Uterus (tissue), 3 donors: ENCODE measurements at regions not wholly inside any gene's neighbourhood (a gene's known extent, or its start where the extent isn't known, plus 50 kb on each side); places are given as distances from the start of the nearest gene placed in this dataset.

Experiments used
- DNase-seq, 2 donors: peaks; one replicate each; pipeline ENCODE4 v3.0.0-alpha.2; 2019 to 2020
- H3K27ac ChIP-seq, 2 donors: fragments of 200-600 bp; sonication (generic); 1 replicate in 1 of 2; 2 replicates in 1 of 2; pipeline ENCODE4 v1.5.1; 2016 to 2018
- H3K27me3 ChIP-seq, 2 donors: fragments of 200-600 bp; sonication (generic); one replicate each; pipeline ENCODE4 v1.5.1; 2018 to 2019; ENCODE audit warnings: control low read depth in 1 of 2
- H3K36me3 ChIP-seq, 2 donors: fragments of 200-600 bp; sonication (generic); one replicate each; pipeline ENCODE4 v1.5.1; 2019; ENCODE audit warnings: control low read depth in 1 of 2
- H3K4me1 ChIP-seq, 2 donors: fragments of 200-600 bp; sonication (generic); one replicate each; pipeline ENCODE4 v1.5.1; 2018 to 2019; ENCODE audit warnings: control low read depth in 1 of 2
- H3K4me3 ChIP-seq, 2 donors: fragments of 200-600 bp; sonication (generic); 1 replicate in 1 of 2; 2 replicates in 1 of 2; pipeline ENCODE4 v1.5.1; 2018 to 2019; ENCODE audit warnings: mild to moderate bottlenecking in 1 of 2
- H3K9me3 ChIP-seq, 2 donors: fragments of 200-600 bp; sonication (generic); one replicate each; pipeline ENCODE4 v1.5.1; 2019; ENCODE audit warnings: control low read depth in 1 of 2
- POLR2A ChIP-seq, 2 donors: fragments of 450-650 bp; IDR thresholded peaks; one replicate each; pipeline ENCODE4 v1.6.1; 2016; ENCODE audit warnings: antibody characterized with exemption in 2 of 2, mild to moderate bottlenecking in 1 of 2, moderate library complexity in 1 of 2
- intact Hi-C: fragments of 100-400 bp; cut with DNase I; formaldehyde crosslinking; loops from one replicate; pipeline ENCODE4 v1.15.1; 2023; ENCODE audit warnings: low total_unique reads
- TF ChIP-seq, protein P1 (sequence below), 4 experiments: fragments of 200-600 bp in 2 of 4; fragments of 450-650 bp in 2 of 4; sonication (generic) in 2 of 4; IDR thresholded peaks; one replicate each; pipeline ENCODE4 v1.5.1; 2016 to 2019; ENCODE audit warnings: antibody characterized with exemption in 4 of 4, mild to moderate bottlenecking in 2 of 4, moderate library complexity in 1 of 4
- donor health status: DM: yes; HTN: yes; CAD: no.

DNA sequence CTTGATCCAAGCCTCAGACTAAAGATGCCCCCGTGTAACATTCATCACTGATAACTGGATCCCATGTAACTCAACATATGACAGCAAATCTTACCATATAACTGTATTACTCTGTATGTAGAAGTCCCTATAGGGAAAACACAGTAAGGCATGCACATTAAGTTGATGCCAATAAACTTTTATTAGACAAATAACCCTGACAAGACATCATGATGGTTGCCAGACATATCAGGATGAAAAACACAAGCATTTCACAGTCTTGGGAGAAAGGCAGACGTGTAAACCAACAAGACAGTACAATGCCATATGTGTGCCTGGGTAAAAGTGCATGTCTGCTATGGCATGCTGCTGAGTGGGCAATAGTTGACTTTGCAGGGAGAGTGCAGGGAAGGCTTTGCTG lies 142.2 kb downstream of the HERPUD2 start:
- Histone ChIP-seq H3K9me3 (no peaks in the 10 kb centered on the region), H3K4me3 (no peak overlapping the region), H3K27me3 (no peaks in the 10 kb centered on the region), H3K27ac (no peak overlapping the region), H3K36me3 (no peaks in the 10 kb centered on the region), H3K4me1 (no peaks in the 10 kb centered on the region)
- no peak for TF ChIP-seq POLR2A (IDR thresholded peaks at IDR 0.05)
- TF ChIP-seq, protein P1, sequence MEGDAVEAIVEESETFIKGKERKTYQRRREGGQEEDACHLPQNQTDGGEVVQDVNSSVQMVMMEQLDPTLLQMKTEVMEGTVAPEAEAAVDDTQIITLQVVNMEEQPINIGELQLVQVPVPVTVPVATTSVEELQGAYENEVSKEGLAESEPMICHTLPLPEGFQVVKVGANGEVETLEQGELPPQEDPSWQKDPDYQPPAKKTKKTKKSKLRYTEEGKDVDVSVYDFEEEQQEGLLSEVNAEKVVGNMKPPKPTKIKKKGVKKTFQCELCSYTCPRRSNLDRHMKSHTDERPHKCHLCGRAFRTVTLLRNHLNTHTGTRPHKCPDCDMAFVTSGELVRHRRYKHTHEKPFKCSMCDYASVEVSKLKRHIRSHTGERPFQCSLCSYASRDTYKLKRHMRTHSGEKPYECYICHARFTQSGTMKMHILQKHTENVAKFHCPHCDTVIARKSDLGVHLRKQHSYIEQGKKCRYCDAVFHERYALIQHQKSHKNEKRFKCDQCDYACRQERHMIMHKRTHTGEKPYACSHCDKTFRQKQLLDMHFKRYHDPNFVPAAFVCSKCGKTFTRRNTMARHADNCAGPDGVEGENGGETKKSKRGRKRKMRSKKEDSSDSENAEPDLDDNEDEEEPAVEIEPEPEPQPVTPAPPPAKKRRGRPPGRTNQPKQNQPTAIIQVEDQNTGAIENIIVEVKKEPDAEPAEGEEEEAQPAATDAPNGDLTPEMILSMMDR (IDR thresholded peaks at IDR 0.05) = no peak
- no peak for DNase-seq
- intact Hi-C loops = no loop called here

DNA sequence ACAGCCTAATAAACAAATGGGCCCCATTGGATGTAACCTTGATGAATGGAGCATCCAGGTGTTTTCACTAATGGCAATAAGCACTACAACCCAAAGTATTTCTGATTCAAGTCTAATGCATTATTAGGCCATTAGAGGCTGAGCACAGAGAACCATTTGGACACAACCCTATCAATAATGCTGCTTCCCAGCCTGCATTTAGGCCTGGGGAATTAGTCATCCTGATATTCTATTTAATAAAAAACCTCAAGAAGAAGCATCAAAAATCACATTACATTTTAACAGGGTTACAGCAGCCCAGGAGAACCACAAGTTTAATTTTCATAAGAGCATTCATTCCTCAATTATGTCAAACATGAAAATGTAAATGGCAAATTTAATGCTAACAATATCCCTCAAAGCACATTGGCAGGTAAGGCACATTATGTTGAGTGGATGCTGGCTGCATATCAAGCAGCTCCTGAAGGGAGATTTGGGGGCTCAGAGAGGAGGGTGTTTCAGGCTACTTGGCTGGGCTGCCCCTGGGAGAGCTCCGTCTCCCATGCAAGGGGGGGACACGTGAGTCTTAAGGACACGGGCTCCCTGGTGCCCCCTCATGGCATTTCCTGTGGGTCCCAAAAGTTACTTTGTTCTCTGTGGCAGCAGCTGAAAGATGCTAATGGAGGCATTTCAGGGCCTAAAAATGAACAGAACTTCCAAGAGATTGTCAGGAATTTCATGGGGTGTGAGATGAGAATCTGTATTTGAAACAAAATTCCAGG lies 143.4 kb downstream of the HERPUD2 start:
- intact Hi-C loops = no loop called here
- no peak overlapping the region for H3K4me3 ChIP-seq
- TF ChIP-seq, protein P1 (IDR thresholded peaks at IDR 0.05) = no peak
- no peak for TF ChIP-seq POLR2A (IDR thresholded peaks at IDR 0.05)
- no peak overlapping the region for H3K27ac ChIP-seq
- no peaks in the 10 kb centered on the region for H3K4me1 ChIP-seq
- no peaks in the 10 kb centered on the region for H3K9me3 ChIP-seq
- no peaks in the 10 kb centered on the region for H3K36me3 ChIP-seq
- no peak for DNase-seq
- H3K27me3 ChIP-seq = no peaks in the 10 kb centered on the region

DNA sequence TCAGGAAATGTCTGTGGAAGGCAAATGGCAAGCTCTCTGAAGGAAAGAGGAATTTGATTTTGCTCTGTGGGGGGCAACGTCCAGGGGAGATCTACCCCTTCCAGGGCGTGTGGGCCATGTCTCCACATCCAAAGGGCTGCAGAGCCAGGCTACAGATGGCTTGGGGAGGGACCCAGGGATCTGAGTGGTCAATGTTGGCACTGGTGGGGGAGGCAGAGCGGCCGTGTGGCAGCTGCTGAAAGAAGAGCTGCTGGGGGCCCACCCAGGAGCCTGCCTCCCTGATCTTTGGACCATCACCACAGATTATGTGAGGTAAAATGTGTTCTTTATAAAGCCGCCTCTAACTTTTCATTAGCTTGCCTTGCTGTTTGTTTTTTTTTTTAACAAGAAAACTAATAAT lies 144.1 kb downstream of the HERPUD2 start:
- intact Hi-C loops = no loop called here
- no peaks in the 10 kb centered on the region for H3K27me3 ChIP-seq
- DNase-seq = no peak

DNA sequence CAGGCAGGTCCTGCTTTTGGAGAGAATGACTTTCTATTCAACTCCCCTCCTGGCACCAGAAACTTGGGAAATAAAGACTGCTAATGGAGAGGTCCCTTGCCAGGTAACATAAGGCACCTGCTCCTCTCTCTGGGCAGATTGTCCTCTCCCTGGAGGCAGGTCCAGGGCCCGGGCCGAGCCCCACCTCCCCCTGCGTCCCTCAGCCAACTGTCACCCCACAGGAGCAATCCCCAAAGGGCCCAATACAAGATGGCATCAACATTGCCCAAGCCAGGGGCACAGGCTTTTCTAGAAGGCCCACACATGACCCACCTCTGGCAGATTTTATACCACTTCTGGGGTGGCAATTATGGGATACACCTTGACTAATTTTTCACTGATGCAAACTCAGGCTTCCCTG lies 145.2 kb downstream of the HERPUD2 start:
- TF ChIP-seq, protein P1 (IDR thresholded peaks at IDR 0.05) = no peak
- no peak for TF ChIP-seq POLR2A (IDR thresholded peaks at IDR 0.05)
- DNase-seq = no peak
- no peaks in the 10 kb centered on the region for H3K9me3 ChIP-seq
- H3K4me3 ChIP-seq = no peak overlapping the region
- no peak overlapping the region for H3K27ac ChIP-seq
- no peaks in the 10 kb centered on the region for H3K36me3 ChIP-seq
- H3K4me1 ChIP-seq = no peaks in the 10 kb centered on the region
- no peaks in the 10 kb centered on the region for H3K27me3 ChIP-seq
- intact Hi-C loops = no loop called here

More for the DNA sequence above, 144.1 kb downstream of the HERPUD2 start:
- no peaks in the 10 kb centered on the region for H3K36me3 ChIP-seq
- TF ChIP-seq, protein P1 (IDR thresholded peaks at IDR 0.05) = no peak
- no peak for TF ChIP-seq POLR2A (IDR thresholded peaks at IDR 0.05)
- no peaks in the 10 kb centered on the region for H3K4me1 ChIP-seq
- no peak overlapping the region for H3K4me3 ChIP-seq
- H3K9me3 ChIP-seq = no peaks in the 10 kb centered on the region
- no peak overlapping the region for H3K27ac ChIP-seq

DNA sequence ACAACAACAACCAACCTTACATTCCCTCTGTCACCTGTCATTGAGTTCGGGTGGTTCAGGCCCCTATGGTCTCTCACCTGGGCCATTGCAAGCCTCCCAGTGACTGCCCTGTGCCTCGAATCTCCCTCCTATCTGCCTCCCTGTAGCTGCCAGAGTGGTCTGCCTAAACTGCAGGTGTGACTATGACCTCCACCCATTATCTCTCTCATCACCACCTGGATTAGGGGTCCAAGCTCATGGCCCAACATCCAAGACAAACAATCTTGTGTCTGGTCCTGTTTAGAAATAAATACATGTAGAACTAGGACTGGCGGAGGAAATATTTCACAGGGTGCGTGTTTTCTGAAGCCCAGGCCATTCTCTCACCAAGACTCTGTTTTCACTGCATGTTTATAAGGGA lies 146.6 kb downstream of the HERPUD2 start:
- TF ChIP-seq, protein P1 (IDR thresholded peaks at IDR 0.05) = no peak
- TF ChIP-seq POLR2A (IDR thresholded peaks at IDR 0.05) = no peak
- Histone ChIP-seq H3K27me3 (no peaks in the 10 kb centered on the region), H3K36me3 (no peaks in the 10 kb centered on the region), H3K4me3 (no peak overlapping the region), H3K9me3 (no peaks in the 10 kb centered on the region), H3K4me1 (no peaks in the 10 kb centered on the region), H3K27ac (no peak overlapping the region)
- intact Hi-C loops = no loop called here
- no peak for DNase-seq
